ENCODE measurements at regions not wholly inside any gene's neighbourhood (a gene's known extent, or its start where the extent isn't known, plus 50 kb on each side); places are given as distances from the start of the nearest gene placed in this dataset.

DNA sequence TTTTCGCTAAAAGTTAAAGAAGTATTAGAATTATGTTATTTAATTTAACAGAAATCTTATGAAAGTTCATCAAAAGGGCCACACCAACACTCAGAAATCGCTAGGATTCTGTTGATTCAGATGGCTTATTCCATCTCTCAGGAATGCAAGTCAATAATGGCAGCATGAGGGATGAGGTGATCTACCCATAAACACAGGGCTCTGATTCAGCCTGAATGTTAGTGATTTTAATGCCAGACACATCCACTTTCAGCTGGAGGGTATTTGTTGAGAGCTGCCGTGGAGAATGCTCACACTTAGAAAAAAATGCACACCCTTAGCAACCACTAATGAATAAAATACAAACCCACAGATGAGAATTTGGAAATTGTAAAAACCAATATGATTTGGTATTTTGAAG is 173.3 kb upstream of the ERBB4 start:
- TF ChIP-seq, protein P1, sequence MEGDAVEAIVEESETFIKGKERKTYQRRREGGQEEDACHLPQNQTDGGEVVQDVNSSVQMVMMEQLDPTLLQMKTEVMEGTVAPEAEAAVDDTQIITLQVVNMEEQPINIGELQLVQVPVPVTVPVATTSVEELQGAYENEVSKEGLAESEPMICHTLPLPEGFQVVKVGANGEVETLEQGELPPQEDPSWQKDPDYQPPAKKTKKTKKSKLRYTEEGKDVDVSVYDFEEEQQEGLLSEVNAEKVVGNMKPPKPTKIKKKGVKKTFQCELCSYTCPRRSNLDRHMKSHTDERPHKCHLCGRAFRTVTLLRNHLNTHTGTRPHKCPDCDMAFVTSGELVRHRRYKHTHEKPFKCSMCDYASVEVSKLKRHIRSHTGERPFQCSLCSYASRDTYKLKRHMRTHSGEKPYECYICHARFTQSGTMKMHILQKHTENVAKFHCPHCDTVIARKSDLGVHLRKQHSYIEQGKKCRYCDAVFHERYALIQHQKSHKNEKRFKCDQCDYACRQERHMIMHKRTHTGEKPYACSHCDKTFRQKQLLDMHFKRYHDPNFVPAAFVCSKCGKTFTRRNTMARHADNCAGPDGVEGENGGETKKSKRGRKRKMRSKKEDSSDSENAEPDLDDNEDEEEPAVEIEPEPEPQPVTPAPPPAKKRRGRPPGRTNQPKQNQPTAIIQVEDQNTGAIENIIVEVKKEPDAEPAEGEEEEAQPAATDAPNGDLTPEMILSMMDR (conservative IDR thresholded peaks at IDR 0.05; ENCODE audit: low read length): no peak
- TF ChIP-seq EZH2phosphoT487 (IDR thresholded peaks at IDR 0.05; ENCODE audit: borderline replicate concordance, low read depth, low read length): no peak
- intact Hi-C loops (cut with micrococcal nuclease; ENCODE audit: unreplicated experiment): no loop called here
- Histone ChIP-seq H3K79me2 (ENCODE audit: insufficient read depth, low read depth, low read length) (no peaks in the 10 kb centered on the region), H3K4me1 (ENCODE audit: insufficient read depth, low read length, poor library complexity, severe bottlenecking) (no peaks in the 10 kb centered on the region), H4K20me1 (ENCODE audit: insufficient read depth, low read length) (no peaks in the 10 kb centered on the region), H3K27ac (ENCODE audit: low read depth, low read length, poor library complexity, severe bottlenecking) (no peak overlapping the region), H3K9me3 (ENCODE audit: low read length) (no peaks in the 10 kb centered on the region), H3K9me2 (ENCODE audit: insufficient read depth, low read length) (no peaks in the 10 kb centered on the region), H3K4me2 (ENCODE audit: low read length) (no peak overlapping the region), H2AFZ (ENCODE audit: low read length) (no peak overlapping the region), H3K4me3 (ENCODE audit: low read depth, low read length, poor library complexity, severe bottlenecking) (no peak overlapping the region), H3K36me3 (ENCODE audit: insufficient read depth, low read length) (no peaks in the 10 kb centered on the region)
- ChIA-PET POLR2A (no interaction called here), CTCF (ENCODE audit: unreplicated experiment) (no interaction called here)
- no TSS peak for BruUV-seq (replicated peaks)
- no peak for DNase-seq (ENCODE audit: low spot score)

DNA sequence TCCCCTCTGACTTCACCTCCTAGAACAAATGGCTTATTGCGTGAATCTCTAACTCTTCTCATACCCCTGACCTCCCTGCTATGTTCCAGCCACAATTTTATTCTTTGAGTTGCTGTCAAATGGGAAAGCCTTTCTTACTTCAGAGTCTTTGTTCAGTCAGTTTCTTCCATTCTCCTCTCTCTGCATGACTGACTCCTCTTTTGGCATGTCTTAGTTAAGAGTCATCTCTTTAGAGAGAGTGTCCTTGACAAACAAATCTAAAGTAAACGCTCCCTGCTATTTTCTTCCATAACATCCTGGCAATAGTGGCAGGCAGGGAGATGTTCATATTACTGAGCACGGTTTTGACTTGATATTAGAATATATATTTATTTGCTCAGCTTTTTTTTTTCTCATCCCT is 170.7 kb upstream of the ERBB4 start:
- POLR2A ChIA-PET: no interaction called here
- intact Hi-C loops (cut with micrococcal nuclease; ENCODE audit: unreplicated experiment): no loop called here

DNA sequence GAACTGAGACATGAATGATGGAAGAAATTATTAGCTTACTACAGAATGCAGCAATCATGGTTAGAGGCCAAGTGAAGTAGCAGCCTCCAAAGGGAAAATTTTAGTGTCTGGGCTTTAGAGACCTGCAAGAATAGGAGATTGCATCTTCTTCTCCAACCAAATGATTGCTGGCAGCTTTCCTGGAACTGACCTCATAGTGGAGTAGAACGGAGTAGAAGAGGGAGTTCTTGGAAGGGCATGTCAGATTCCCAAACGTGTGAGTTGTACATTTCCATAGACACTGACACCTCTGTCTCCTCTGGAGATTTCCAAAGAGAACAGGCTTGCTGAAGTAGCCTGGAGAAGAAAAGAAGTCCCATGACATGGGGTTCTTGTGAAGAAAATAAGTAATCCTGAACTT is 169.8 kb upstream of the ERBB4 start:
- H3K9me3 ChIP-seq (ENCODE audit: low read length): no peaks in the 10 kb centered on the region
- no peaks in the 10 kb centered on the region for H3K4me1 ChIP-seq (ENCODE audit: insufficient read depth, low read length, poor library complexity, severe bottlenecking)
- no peaks in the 10 kb centered on the region for H4K20me1 ChIP-seq (ENCODE audit: insufficient read depth, low read length)
- no peak overlapping the region for H3K4me2 ChIP-seq (ENCODE audit: low read length)
- TF ChIP-seq EZH2phosphoT487 (IDR thresholded peaks at IDR 0.05; ENCODE audit: borderline replicate concordance, low read depth, low read length): no peak
- TF ChIP-seq, protein P1 (conservative IDR thresholded peaks at IDR 0.05; ENCODE audit: low read length): no peak
- intact Hi-C loops (cut with micrococcal nuclease; ENCODE audit: unreplicated experiment): no loop called here
- CTCF ChIA-PET (ENCODE audit: unreplicated experiment): no interaction called here
- DNase-seq (ENCODE audit: low spot score): no peak
- no peaks in the 10 kb centered on the region for H3K36me3 ChIP-seq (ENCODE audit: insufficient read depth, low read length)
- POLR2A ChIA-PET: no interaction called here
- BruUV-seq (replicated peaks): no TSS peak
- H3K79me2 ChIP-seq (ENCODE audit: insufficient read depth, low read depth, low read length): no peaks in the 10 kb centered on the region
- no peak overlapping the region for H2AFZ ChIP-seq (ENCODE audit: low read length)
- no peak overlapping the region for H3K27ac ChIP-seq (ENCODE audit: low read depth, low read length, poor library complexity, severe bottlenecking)
- no peak overlapping the region for H3K4me3 ChIP-seq (ENCODE audit: low read depth, low read length, poor library complexity, severe bottlenecking)
- H3K9me2 ChIP-seq (ENCODE audit: insufficient read depth, low read length): no peaks in the 10 kb centered on the region

More for the DNA sequence above, 170.7 kb upstream of the ERBB4 start:
- DNase-seq (ENCODE audit: low spot score): no peak
- Histone ChIP-seq H3K36me3 (ENCODE audit: insufficient read depth, low read length) (no peaks in the 10 kb centered on the region), H3K79me2 (ENCODE audit: insufficient read depth, low read depth, low read length) (no peaks in the 10 kb centered on the region), H3K4me1 (ENCODE audit: insufficient read depth, low read length, poor library complexity, severe bottlenecking) (no peaks in the 10 kb centered on the region), H3K4me3 (ENCODE audit: low read depth, low read length, poor library complexity, severe bottlenecking) (no peak overlapping the region), H3K4me2 (ENCODE audit: low read length) (no peak overlapping the region), H3K9me2 (ENCODE audit: insufficient read depth, low read length) (no peaks in the 10 kb centered on the region), H2AFZ (ENCODE audit: low read length) (no peak overlapping the region), H3K27ac (ENCODE audit: low read depth, low read length, poor library complexity, severe bottlenecking) (no peak overlapping the region), H3K9me3 (ENCODE audit: low read length) (no peaks in the 10 kb centered on the region), H4K20me1 (ENCODE audit: insufficient read depth, low read length) (no peaks in the 10 kb centered on the region)
- CTCF ChIA-PET (ENCODE audit: unreplicated experiment): no interaction called here
- no peak for TF ChIP-seq EZH2phosphoT487 (IDR thresholded peaks at IDR 0.05; ENCODE audit: borderline replicate concordance, low read depth, low read length)
- TF ChIP-seq, protein P1 (conservative IDR thresholded peaks at IDR 0.05; ENCODE audit: low read length): no peak
- no TSS peak for BruUV-seq (replicated peaks)
